SK-N-MC (cell line): ENCODE measurements at regions not wholly inside any gene's neighbourhood (a gene's known extent, or its start where the extent isn't known, plus 50 kb on each side); places are given as distances from the start of the nearest gene placed in this dataset.

Experiments
- EZH2 ChIP-seq: fragments of 200-600 bp; sonication (generic); IDR thresholded peaks from one replicate; pipeline ENCODE4 v1.6.1; 2017; ENCODE audit warnings: antibody characterized with exemption
- FOXP2 ChIP-seq: optimal IDR thresholded peaks from 2 replicates; pipeline ENCODE3; 2011; ENCODE audit warnings: mild to moderate bottlenecking, moderate library complexity; ENCODE audit not compliant: insufficient read depth; ENCODE audit errors: extremely low read length, control extremely low read depth
- POLR2AphosphoS5 ChIP-seq: IDR thresholded peaks from 2 replicates; pipeline ENCODE4 v1.6.1; 2012; ENCODE audit warnings: mild to moderate bottlenecking, low read depth, low read length, borderline replicate concordance

DNA sequence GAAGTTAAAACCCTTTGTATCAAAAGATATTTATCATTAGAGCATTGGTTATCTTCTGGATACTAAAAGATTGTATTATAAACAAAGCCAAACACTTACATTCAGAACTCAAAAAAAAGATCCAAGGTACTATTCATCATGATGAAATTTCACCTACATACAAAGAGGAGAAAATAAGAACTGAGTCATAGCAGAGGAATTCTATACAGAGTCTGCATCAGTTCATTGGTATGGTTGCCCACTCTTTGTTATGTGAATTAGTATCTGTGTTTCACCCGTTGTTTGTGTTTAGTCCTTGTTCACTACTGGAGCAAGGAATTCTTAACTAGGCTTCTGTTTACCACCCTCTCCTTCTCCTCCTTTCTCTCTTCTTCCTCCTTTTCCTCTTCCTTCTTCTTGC is 157.9 kb downstream of the LNPK start:
- TF ChIP-seq POLR2AphosphoS5 (no peak), EZH2 (no peak), FOXP2 (no peak)
